H1 (cell line): ENCODE measurements at regions not wholly inside any gene's neighbourhood (a gene's known extent, or its start where the extent isn't known, plus 50 kb on each side); places are given as distances from the start of the nearest gene placed in this dataset.
A peak's percentile ranks its signal among the peaks of the same experiment; 100 is the strongest.

Experiments
- CTCF ChIP-seq, 3 experiments: IDR thresholded peaks; 1 replicate in 2 of 3; 2 replicates in 1 of 3; pipeline versions ENCODE4 v1.5.1 to v1.6.1; 2011; ENCODE audit warnings: low read length in 3 of 3, mild to moderate bottlenecking in 3 of 3, inconsistent platforms in 2 of 3, low read depth in 1 of 3, moderate library complexity in 1 of 3; ENCODE audit not compliant: insufficient read depth in 1 of 3; ENCODE audit errors: control extremely low read depth in 1 of 3
- E2F6 ChIP-seq: IDR thresholded peaks from 2 replicates; pipeline ENCODE4 v1.6.1; 2012; ENCODE audit warnings: inconsistent platforms
- MAFK ChIP-seq: IDR thresholded peaks from 2 replicates; pipeline ENCODE4 v1.6.1; 2012; ENCODE audit warnings: low read depth, mild to moderate bottlenecking, improper control_type of control experiment, low read length
- POLR2A ChIP-seq, 2 experiments: IDR thresholded peaks; 1 replicate in 1 of 2; 2 replicates in 1 of 2; pipeline ENCODE4 v1.6.1; 2011; ENCODE audit warnings: low read depth in 2 of 2, low read length in 2 of 2, mild to moderate bottlenecking in 2 of 2; ENCODE audit errors: control extremely low read depth in 1 of 2
- POLR2AphosphoS5 ChIP-seq: IDR thresholded peaks from 2 replicates; pipeline ENCODE4 v1.6.1; 2011; ENCODE audit warnings: low read depth, low read length
- TAF1 ChIP-seq: IDR thresholded peaks from 2 replicates; pipeline ENCODE4 v1.6.1; 2011; ENCODE audit warnings: mild to moderate bottlenecking, low read depth, low read length

- TF ChIP-seq POLR2A (IDR thresholded peaks at IDR 0.05; ENCODE audit: control extremely low read depth in 1 of 2, low read depth in 2 of 2, low read length in 2 of 2) (no peak), E2F6 (no peak), CTCF (IDR thresholded peaks at IDR 0.05; ENCODE audit: control extremely low read depth in 1 of 3, insufficient read depth in 1 of 3, low read depth in 1 of 3, low read length in 3 of 3) (no peak), POLR2AphosphoS5 (peak; percentile 40; the same call in 1 of the 2 replicates), TAF1 (no peak), MAFK (no peak)
Observed at GRCh38 chr7:91398341-91398740, 134.1 kb downstream of the FZD1 start.
